ENCODE measurements at regions not wholly inside any gene's neighbourhood (a gene's known extent, or its start where the extent isn't known, plus 50 kb on each side); places are given as distances from the start of the nearest gene placed in this dataset.
"Not testable (repeated sequence)": the region's sequence is repeated elsewhere in the genome, so short reads cannot be mapped to it uniquely, and the experiment has no call there.

- Histone ChIP-seq H3K4ac (ENCODE audit: low read depth, low read length) (no peak overlapping the region), H2BK120ac (ENCODE audit: low read depth, low read length, poor library complexity, severe bottlenecking) (no peak overlapping the region), H3K23ac (ENCODE audit: insufficient read length, low read depth, low read length) (no peak overlapping the region), H4K91ac (ENCODE audit: insufficient read length, low read depth, low read length) (no peak overlapping the region), H2BK20ac (ENCODE audit: low read depth, low read length, poor library complexity, severe bottlenecking) (no peak overlapping the region), H2AFZ (ENCODE audit: low read length) (no peak overlapping the region), H3K23me2 (ENCODE audit: insufficient read length, low read depth, low read length, poor library complexity, severe bottlenecking) (no peaks in the 10 kb centered on the region), H3K9ac (ENCODE audit: extremely low read depth, insufficient read length, low read length) (no peak overlapping the region), H2BK5ac (ENCODE audit: insufficient read length, low read length) (no peak overlapping the region), H4K5ac (ENCODE audit: insufficient read length, low read depth, low read length) (no peak overlapping the region), H3K14ac (ENCODE audit: insufficient read depth, low read length) (no peak overlapping the region), H2AK5ac (ENCODE audit: insufficient read length, low read length) (no peak overlapping the region), H4K20me1 (ENCODE audit: control insufficient read depth, insufficient read depth, insufficient read length) (no peaks in the 10 kb centered on the region), H3K79me2 (ENCODE audit: insufficient read depth, low read length) (no peaks in the 10 kb centered on the region), H2BK12ac (ENCODE audit: insufficient read length, low read depth, low read length) (no peak overlapping the region), H4K8ac (replicated peaks; ENCODE audit: insufficient read length, low read depth, low read length) (no peak overlapping the region), H3K79me1 (ENCODE audit: insufficient read depth, low read depth, low read length, poor library complexity, severe bottlenecking) (no peaks in the 10 kb centered on the region), H3K56ac (ENCODE audit: insufficient read length, low read depth, low read length) (no peak overlapping the region), H3K27ac (ENCODE audit: insufficient read length, low read depth, low read length) (no peak overlapping the region), H3K18ac (ENCODE audit: insufficient read length, low read depth, low read length) (no peak overlapping the region), H3K4me1 (ENCODE audit: insufficient read depth, low read length) (no peaks in the 10 kb centered on the region), H3T11ph (ENCODE audit: low read length) (no peak overlapping the region), H2BK15ac (ENCODE audit: low read depth, low read length) (no peak overlapping the region), H3K27me3 (ENCODE audit: insufficient read depth, low read length) (no peaks in the 10 kb centered on the region), H3K9me3 (ENCODE audit: control insufficient read depth, low read depth, low read length) (no peaks in the 10 kb centered on the region), H3K4me2 (ENCODE audit: insufficient read depth, insufficient read length, low read length) (no peak overlapping the region)
- no peak overlapping the region for H3K27ac Mint-ChIP-seq
- H3K27me3 Mint-ChIP-seq (ENCODE audit: low read depth): peaks cover 44% of the 10 kb centered on the region
- no peak overlapping the region for H3K4me3 Mint-ChIP-seq
- no peak for DNase-seq
- TF ChIP-seq CTCF (conservative IDR thresholded peaks at IDR 0.05): no peak
- H3K36me3 Mint-ChIP-seq (ENCODE audit: insufficient read depth in 1 of 3, low read depth in 3 of 3): peaks cover 0 to 7% (median 0%) of the 10 kb centered on the region in 3 experiments; a peak in 5 of 7 replicates
- no peaks in the 10 kb centered on the region for H3K4me1 Mint-ChIP-seq
- peaks cover 16% of the 10 kb centered on the region in 2 experiments for H3K9me3 Mint-ChIP-seq
Measured at GRCh38 chr1:227482023-227482299, 81.4 kb upstream of the ZNF678 start.

GRCh38 chr1:227474072-227474471 lies 89.3 kb upstream of the ZNF678 start:
- not testable (repeated sequence) for H3K27ac Mint-ChIP-seq; H4K91ac ChIP-seq (ENCODE audit: insufficient read length, low read depth, low read length); H3K4me1 ChIP-seq (ENCODE audit: insufficient read depth, low read length); H2BK15ac ChIP-seq (ENCODE audit: low read depth, low read length); H3T11ph ChIP-seq (ENCODE audit: low read length); H3K14ac ChIP-seq (ENCODE audit: insufficient read depth, low read length); H3K4me1 Mint-ChIP-seq; H3K18ac ChIP-seq (ENCODE audit: insufficient read length, low read depth, low read length); H3K56ac ChIP-seq (ENCODE audit: insufficient read length, low read depth, low read length); H3K27ac ChIP-seq (ENCODE audit: insufficient read length, low read depth, low read length); H3K79me1 ChIP-seq (ENCODE audit: insufficient read depth, low read depth, low read length, poor library complexity, severe bottlenecking); H3K9ac ChIP-seq (ENCODE audit: extremely low read depth, insufficient read length, low read length); H4K20me1 ChIP-seq (ENCODE audit: control insufficient read depth, insufficient read depth, insufficient read length); H2BK5ac ChIP-seq (ENCODE audit: insufficient read length, low read length); H3K79me2 ChIP-seq (ENCODE audit: insufficient read depth, low read length); H3K4ac ChIP-seq (ENCODE audit: low read depth, low read length); H2BK12ac ChIP-seq (ENCODE audit: insufficient read length, low read depth, low read length); H3K27me3 ChIP-seq (ENCODE audit: insufficient read depth, low read length); H2BK20ac ChIP-seq (ENCODE audit: low read depth, low read length, poor library complexity, severe bottlenecking); DNase-seq; H3K4me3 Mint-ChIP-seq; H4K5ac ChIP-seq (ENCODE audit: insufficient read length, low read depth, low read length); H3K9me3 ChIP-seq (ENCODE audit: control insufficient read depth, low read depth, low read length); H3K4me2 ChIP-seq (ENCODE audit: insufficient read depth, insufficient read length, low read length); H2AK5ac ChIP-seq (ENCODE audit: insufficient read length, low read length); H3K36me3 Mint-ChIP-seq (ENCODE audit: insufficient read depth in 1 of 3, low read depth in 3 of 3); H3K23me2 ChIP-seq (ENCODE audit: insufficient read length, low read depth, low read length, poor library complexity, severe bottlenecking); H3K23ac ChIP-seq (ENCODE audit: insufficient read length, low read depth, low read length); H4K8ac ChIP-seq (replicated peaks; ENCODE audit: insufficient read length, low read depth, low read length)
- H3K27me3 Mint-ChIP-seq (ENCODE audit: low read depth): peaks cover 52% of the 10 kb centered on the region
- Histone ChIP-seq H2BK120ac (ENCODE audit: low read depth, low read length, poor library complexity, severe bottlenecking) (peak overlapping the region; percentile 57), H2AFZ (ENCODE audit: low read length) (peak overlapping the region; percentile 60)
- WGBS (ENCODE audit: extremely low coverage, insufficient read length, low lambda C conversion rate): no CpG with 5 or more reads among the region's 5 CpGs
- H3K9me3 Mint-ChIP-seq: peaks cover 18 to 21% of the 10 kb centered on the region in 2 experiments
